ENCODE measurements at regions not wholly inside any gene's neighbourhood (a gene's known extent, or its start where the extent isn't known, plus 50 kb on each side); places are given as distances from the start of the nearest gene placed in this dataset.

DNA sequence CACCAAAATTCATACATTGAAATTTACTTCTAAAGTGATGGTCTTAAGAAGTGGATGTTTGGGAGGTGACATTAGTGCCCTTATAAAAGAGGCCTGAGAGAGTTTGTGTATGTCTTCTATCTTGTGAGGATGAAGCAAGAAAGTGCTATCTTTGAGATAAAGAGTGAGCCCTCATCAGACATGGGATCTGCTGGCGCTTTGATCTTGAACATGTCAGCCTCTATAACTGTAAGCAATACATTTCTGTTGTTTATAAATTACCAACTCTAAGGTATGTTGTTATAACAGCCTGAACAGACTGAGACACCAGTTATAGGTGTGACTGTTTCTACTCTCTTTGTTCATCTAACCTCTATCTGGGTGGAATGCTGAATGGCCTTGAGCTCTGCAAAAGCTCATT lies 54.5 kb upstream of the SETBP1 start:
- H3K27me3 ChIP-seq: no peaks in the 10 kb centered on the region
- no peaks in the 10 kb centered on the region for H3K9me3 ChIP-seq
- 100% methylated on average over 1 of the region's 1 CpG for WGBS
- H3K4me3 ChIP-seq: no peak overlapping the region
- DNase-seq (ENCODE audit: extremely low spot score): no peak
- intact Hi-C loops (cut with DNase I): no loop called here
- TF ChIP-seq POLR2AphosphoS5 (IDR thresholded peaks at IDR 0.05): no peak
- no peak for TF ChIP-seq EP300 (IDR thresholded peaks at IDR 0.05)
- TF ChIP-seq, protein P1, sequence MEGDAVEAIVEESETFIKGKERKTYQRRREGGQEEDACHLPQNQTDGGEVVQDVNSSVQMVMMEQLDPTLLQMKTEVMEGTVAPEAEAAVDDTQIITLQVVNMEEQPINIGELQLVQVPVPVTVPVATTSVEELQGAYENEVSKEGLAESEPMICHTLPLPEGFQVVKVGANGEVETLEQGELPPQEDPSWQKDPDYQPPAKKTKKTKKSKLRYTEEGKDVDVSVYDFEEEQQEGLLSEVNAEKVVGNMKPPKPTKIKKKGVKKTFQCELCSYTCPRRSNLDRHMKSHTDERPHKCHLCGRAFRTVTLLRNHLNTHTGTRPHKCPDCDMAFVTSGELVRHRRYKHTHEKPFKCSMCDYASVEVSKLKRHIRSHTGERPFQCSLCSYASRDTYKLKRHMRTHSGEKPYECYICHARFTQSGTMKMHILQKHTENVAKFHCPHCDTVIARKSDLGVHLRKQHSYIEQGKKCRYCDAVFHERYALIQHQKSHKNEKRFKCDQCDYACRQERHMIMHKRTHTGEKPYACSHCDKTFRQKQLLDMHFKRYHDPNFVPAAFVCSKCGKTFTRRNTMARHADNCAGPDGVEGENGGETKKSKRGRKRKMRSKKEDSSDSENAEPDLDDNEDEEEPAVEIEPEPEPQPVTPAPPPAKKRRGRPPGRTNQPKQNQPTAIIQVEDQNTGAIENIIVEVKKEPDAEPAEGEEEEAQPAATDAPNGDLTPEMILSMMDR (IDR thresholded peaks at IDR 0.05): no peak
- no peak for TF ChIP-seq POLR2A (IDR thresholded peaks at IDR 0.05; ENCODE audit: low read depth)
- no peaks in the 10 kb centered on the region for H3K4me1 ChIP-seq
- H3K36me3 ChIP-seq: no peaks in the 10 kb centered on the region
- H3K27ac ChIP-seq (replicated peaks in 1 of 4): no peak overlapping the region

DNA sequence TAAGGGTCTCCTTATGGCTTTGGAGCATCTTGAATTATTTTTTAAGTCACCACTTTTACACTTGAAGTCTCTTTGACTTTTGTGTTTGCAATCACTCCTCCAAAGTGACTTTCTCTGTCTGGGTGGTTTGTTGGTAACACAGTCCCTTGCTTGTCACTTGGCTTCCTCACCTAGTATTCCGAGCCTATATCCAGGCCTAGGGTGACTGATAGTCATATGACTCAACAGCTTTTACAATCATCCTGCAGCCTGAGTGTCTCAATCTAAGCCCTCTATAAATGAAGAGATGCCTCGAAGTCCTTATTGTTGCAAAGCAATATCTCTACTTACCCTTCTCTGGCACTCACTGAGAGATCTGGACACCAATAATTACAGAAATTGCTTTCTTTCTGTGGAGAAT lies 53.9 kb upstream of the SETBP1 start:
- H3K27ac ChIP-seq (replicated peaks in 1 of 4): no peak overlapping the region
- WGBS: 95% methylated on average over 2 of the region's 2 CpGs
- H3K27me3 ChIP-seq: no peaks in the 10 kb centered on the region
- H3K9me3 ChIP-seq: no peaks in the 10 kb centered on the region
- intact Hi-C loops (cut with DNase I): no loop called here
- DNase-seq (ENCODE audit: extremely low spot score): no peak
- H3K36me3 ChIP-seq: no peaks in the 10 kb centered on the region
- TF ChIP-seq EP300 (IDR thresholded peaks at IDR 0.05): no peak
- TF ChIP-seq POLR2AphosphoS5 (IDR thresholded peaks at IDR 0.05): no peak
- TF ChIP-seq POLR2A (IDR thresholded peaks at IDR 0.05; ENCODE audit: low read depth): no peak
- TF ChIP-seq, protein P1 (IDR thresholded peaks at IDR 0.05): no peak
- H3K4me1 ChIP-seq: no peaks in the 10 kb centered on the region
- no peak overlapping the region for H3K4me3 ChIP-seq

DNA sequence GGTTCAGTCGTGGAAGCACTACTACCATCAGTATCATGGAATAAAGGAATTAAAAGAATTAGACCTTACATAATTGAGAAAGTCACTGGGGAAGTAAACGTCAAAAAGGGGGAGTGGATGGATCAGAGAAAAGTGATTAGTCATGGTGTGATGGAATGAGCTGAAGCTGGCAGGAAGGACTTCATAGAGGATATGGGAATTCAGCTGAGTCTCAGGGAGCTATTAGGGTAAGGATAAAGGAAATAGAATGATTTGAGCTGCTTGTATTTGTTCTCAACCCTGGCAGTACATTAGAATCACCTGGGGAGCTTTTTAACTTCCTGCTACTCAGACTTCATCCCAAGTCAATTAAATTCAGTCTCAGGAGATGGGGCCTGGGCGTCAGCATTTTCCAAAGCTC lies 53.4 kb upstream of the SETBP1 start:
- no peaks in the 10 kb centered on the region for H3K9me3 ChIP-seq
- DNase-seq (ENCODE audit: extremely low spot score): no peak
- no peaks in the 10 kb centered on the region for H3K4me1 ChIP-seq
- 61% methylated on average over 3 of the region's 3 CpGs for whole genome bisulfite sequencing
- no peak overlapping the region for H3K27ac ChIP-seq (replicated peaks in 1 of 4)
- no peaks in the 10 kb centered on the region for H3K36me3 ChIP-seq
- TF ChIP-seq, protein P1 (IDR thresholded peaks at IDR 0.05): no peak
- TF ChIP-seq EP300 (IDR thresholded peaks at IDR 0.05): no peak
- no peaks in the 10 kb centered on the region for H3K27me3 ChIP-seq
- intact Hi-C loops (cut with DNase I): no loop called here
- H3K4me3 ChIP-seq: no peak overlapping the region

DNA sequence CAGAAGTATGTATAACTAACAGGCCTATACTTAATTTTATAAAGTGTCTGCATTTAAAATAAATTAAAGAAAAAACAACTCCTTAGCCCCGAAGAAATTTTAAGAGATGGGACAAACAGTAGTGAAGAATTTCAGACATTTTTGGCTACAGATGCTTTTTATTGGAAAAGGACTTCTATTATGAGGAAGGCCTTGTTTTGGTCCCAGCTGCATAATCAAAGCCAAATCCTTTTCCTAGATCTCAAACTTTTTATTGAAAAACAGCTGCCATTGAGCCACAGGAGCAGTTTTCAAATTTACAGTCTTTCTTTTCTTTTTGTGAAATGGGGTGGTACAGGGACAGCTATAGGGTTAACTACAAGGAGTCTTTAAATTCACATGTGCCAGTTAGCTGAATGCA lies 51.3 kb upstream of the SETBP1 start:
- Histone ChIP-seq H3K4me3 (no peak overlapping the region), H3K36me3 (no peaks in the 10 kb centered on the region), H3K27me3 (no peaks in the 10 kb centered on the region), H3K27ac (replicated peaks in 1 of 4) (no peak overlapping the region), H3K4me1 (no peaks in the 10 kb centered on the region), H3K9me3 (no peaks in the 10 kb centered on the region)
- intact Hi-C loops (cut with DNase I): no loop called here
- DNase-seq (ENCODE audit: extremely low spot score): no peak
- TF ChIP-seq, protein P1 (IDR thresholded peaks at IDR 0.05): no peak
- TF ChIP-seq EP300 (IDR thresholded peaks at IDR 0.05): no peak
- no peak for TF ChIP-seq POLR2AphosphoS5 (IDR thresholded peaks at IDR 0.05)
- TF ChIP-seq POLR2A (IDR thresholded peaks at IDR 0.05; ENCODE audit: low read depth): no peak
- 63% methylated on average over 1 of the region's 1 CpG for WGBS

DNA sequence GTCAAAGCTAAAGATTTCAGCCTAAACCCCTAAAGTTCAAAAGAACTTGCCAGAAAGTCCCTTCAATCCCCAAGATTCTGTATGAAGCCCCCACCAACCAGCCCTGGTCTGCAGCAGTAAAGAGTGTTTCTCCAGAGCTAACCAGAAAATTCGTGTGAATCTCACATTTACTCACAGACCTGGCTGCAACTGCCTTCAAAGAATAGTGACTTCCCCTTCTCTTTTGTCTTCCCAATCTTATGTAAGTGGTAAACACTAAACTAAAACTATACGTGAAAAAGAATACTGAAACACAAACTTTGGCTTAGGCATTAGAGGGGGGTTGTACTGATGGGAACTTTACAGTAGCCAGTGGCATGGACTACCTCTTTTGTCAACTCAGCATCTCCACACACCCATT lies 50.6 kb upstream of the SETBP1 start:
- no peak overlapping the region for H3K27ac ChIP-seq (replicated peaks in 1 of 4)
- H3K9me3 ChIP-seq: no peaks in the 10 kb centered on the region
- H3K4me1 ChIP-seq: peaks cover 0 to 3% (median 0%) of the 10 kb centered on the region in 4 donors
- no peaks in the 10 kb centered on the region for H3K36me3 ChIP-seq
- H3K27me3 ChIP-seq: no peaks in the 10 kb centered on the region
- DNase-seq (ENCODE audit: extremely low spot score): no peak
- WGBS: 76% methylated on average over 2 of the region's 2 CpGs
- no peak overlapping the region for H3K4me3 ChIP-seq
- TF ChIP-seq, protein P1 (IDR thresholded peaks at IDR 0.05): no peak
- no peak for TF ChIP-seq POLR2A (IDR thresholded peaks at IDR 0.05; ENCODE audit: low read depth)
- TF ChIP-seq EP300 (IDR thresholded peaks at IDR 0.05): no peak
- no peak for TF ChIP-seq POLR2AphosphoS5 (IDR thresholded peaks at IDR 0.05)
- intact Hi-C loops (cut with DNase I): loop anchor here (5.0 kb wide), 1 partner anchor 93 kb away; no protein-coding TSS in a partner anchor
